A673 (cell line): ENCODE measurements at regions not wholly inside any gene's neighbourhood (a gene's known extent, or its start where the extent isn't known, plus 50 kb on each side); places are given as distances from the start of the nearest gene placed in this dataset.
A peak's percentile ranks its signal among the peaks of the same experiment; 100 is the strongest.

Source experiments
- BruUV-seq: library from RNA; stranded (reverse); fragments of 400-500 nt; replicated peaks from 2 replicates; lab custom pipeline; 2021; lab: Mats Ljungman, UMichigan
- CTCF ChIA-PET: fragments of 300-600 bp; sonication (Branson Sonifier 250); formaldehyde crosslinking; loops from one replicate; lab custom pipeline; 2022; ENCODE audit warnings: antibody characterized with exemption; lab: Charles Lee
- POLR2A ChIA-PET: fragments of 300-600 bp; sonication (Branson Sonifier 250); formaldehyde crosslinking; loops from one replicate; lab custom pipeline; 2022; ENCODE audit warnings: antibody characterized with exemption; ENCODE audit not compliant: low non-redundant PET; lab: Charles Lee
- DNase-seq: peaks from one replicate; pipeline ENCODE4 v3.0.0-alpha.2; 2015; ENCODE audit warnings: low spot score
- H3K27ac ChIP-seq: fragments of 200-600 bp; sonication (generic); 2 replicates; pipeline ENCODE4 v1.5.1; 2016; ENCODE audit warnings: mixed run types, low read depth, mild to moderate bottlenecking, mixed read lengths, antibody characterized with exemption, low read length; ENCODE audit not compliant: poor library complexity, severe bottlenecking
- H3K27me3 ChIP-seq: fragments of 200-600 bp; sonication (generic); replicated peaks from 2 replicates; pipeline ENCODE4 v1.6.1; 2017; ENCODE audit warnings: mixed run types, low read depth, mild to moderate bottlenecking, mixed read lengths, antibody characterized with exemption, low read length; ENCODE audit not compliant: insufficient read depth, poor library complexity
- H3K36me3 ChIP-seq: fragments of 200-600 bp; sonication (generic); 2 replicates; pipeline ENCODE4 v1.6.1; 2016; ENCODE audit warnings: mixed run types, mild to moderate bottlenecking, mixed read lengths, antibody characterized with exemption, low read length; ENCODE audit not compliant: insufficient read depth, poor library complexity, severe bottlenecking
- H3K4me1 ChIP-seq: fragments of 200-600 bp; sonication (generic); 2 replicates; pipeline ENCODE4 v1.6.1; 2017; ENCODE audit warnings: mixed run types, mild to moderate bottlenecking, mixed read lengths, antibody characterized with exemption, low read length; ENCODE audit not compliant: insufficient read depth, poor library complexity, severe bottlenecking
- H3K4me3 ChIP-seq: fragments of 200-600 bp; sonication (generic); 2 replicates; pipeline ENCODE4 v1.5.1; 2016; ENCODE audit warnings: low read depth, mixed run types, mild to moderate bottlenecking, mixed read lengths, low read length; ENCODE audit not compliant: poor library complexity, severe bottlenecking
- H3K9me3 ChIP-seq: fragments of 200-600 bp; sonication (generic); 2 replicates; pipeline ENCODE4 v1.6.1; 2016; ENCODE audit warnings: mixed run types, low read depth, mild to moderate bottlenecking, mixed read lengths, antibody characterized with exemption, low read length; ENCODE audit not compliant: poor library complexity, severe bottlenecking
- CTCF ChIP-seq: fragments of 300-800, 200-600 bp; sonication (generic); conservative IDR thresholded peaks from 2 replicates; pipeline ENCODE4 v1.5.1; 2017; ENCODE audit warnings: low read depth, mild to moderate bottlenecking, antibody characterized with exemption, low read length, moderate library complexity, mixed read lengths
- EZH2 ChIP-seq: fragments of 200-600 bp; sonication (generic); IDR thresholded peaks from 2 replicates; pipeline ENCODE4 v1.6.1; 2017; ENCODE audit warnings: borderline replicate concordance, low read depth, mild to moderate bottlenecking, mixed read lengths, antibody characterized with exemption, low read length; ENCODE audit not compliant: poor library complexity, severe bottlenecking
- intact Hi-C: fragments of 100-400 bp; cut with micrococcal nuclease; formaldehyde crosslinking; loops from one replicate; pipeline ENCODE4 v1.10.0; 2022; ENCODE audit not compliant: unreplicated experiment

GRCh38 chr7:81245353-81245752 lies 326.5 kb upstream of the SEMA3C start:
- no peak for TF ChIP-seq EZH2
- H3K4me1 ChIP-seq, result no peaks in the 10 kb centered on the region
- intact Hi-C loops, result no loop called here
- POLR2A ChIA-PET, result no interaction called here
- CTCF ChIA-PET, result no interaction called here
- no peak for DNase-seq
- no peaks in the 10 kb centered on the region for H3K36me3 ChIP-seq
- H3K27ac ChIP-seq, result no peak overlapping the region
- BruUV-seq, result no TSS peak
- no peaks in the 10 kb centered on the region for H3K27me3 ChIP-seq
- H3K4me3 ChIP-seq, result no peak overlapping the region
- no peaks in the 10 kb centered on the region for H3K9me3 ChIP-seq

GRCh38 chr7:81244224-81244623 lies 325.4 kb upstream of the SEMA3C start:
- CTCF ChIA-PET, result no interaction called here
- no peaks in the 10 kb centered on the region for H3K27me3 ChIP-seq
- POLR2A ChIA-PET, result no interaction called here
- H3K4me1 ChIP-seq, result no peaks in the 10 kb centered on the region
- H3K4me3 ChIP-seq, result no peak overlapping the region
- DNase-seq, result peak; percentile 68
- no TSS peak for BruUV-seq
- TF ChIP-seq CTCF (peak; percentile 54), EZH2 (no peak)
- no peaks in the 10 kb centered on the region for H3K9me3 ChIP-seq
- no peak overlapping the region for H3K27ac ChIP-seq
- intact Hi-C loops, result loop anchor here (5.0 kb wide), 1 partner anchor 203 kb away; no protein-coding TSS in a partner anchor
- no peaks in the 10 kb centered on the region for H3K36me3 ChIP-seq

- Histone ChIP-seq H3K27me3 (no peaks in the 10 kb centered on the region), H3K4me3 (no peak overlapping the region), H3K27ac (peak overlapping the region; percentile 75), H3K9me3 (no peaks in the 10 kb centered on the region), H3K36me3 (no peaks in the 10 kb centered on the region), H3K4me1 (peaks cover 43% of the 10 kb centered on the region)
- TF ChIP-seq CTCF, result no peak
- CTCF ChIA-PET, result no interaction called here
- DNase-seq, result peak; percentile 88
- no TSS peak for BruUV-seq
- POLR2A ChIA-PET, result no interaction called here
- intact Hi-C loops, result loop anchor here (5.0 to 10.0 kb wide), 3 partner anchors 329 to 539 kb away; no protein-coding TSS in a partner anchor
Measured at GRCh38 chr7:81236560-81236959, 317.7 kb upstream of the SEMA3C start.

GRCh38 chr7:81235997-81236396 lies 317.1 kb upstream of the SEMA3C start:
- DNase-seq, result peak; percentile 83
- no TSS peak for BruUV-seq
- ChIA-PET CTCF (no interaction called here), POLR2A (no interaction called here)
- no peaks in the 10 kb centered on the region for H3K9me3 ChIP-seq
- intact Hi-C loops, result loop anchor here (5.0 to 10.0 kb wide), 3 partner anchors 329 to 539 kb away; no protein-coding TSS in a partner anchor
- H3K36me3 ChIP-seq, result no peaks in the 10 kb centered on the region
- H3K27ac ChIP-seq, result peak overlapping the region; percentile 75
- no peak for TF ChIP-seq EZH2
- no peak for TF ChIP-seq CTCF
- no peaks in the 10 kb centered on the region for H3K27me3 ChIP-seq
- no peak overlapping the region for H3K4me3 ChIP-seq
- H3K4me1 ChIP-seq, result peaks cover 49% of the 10 kb centered on the region
